ENCODE measurements at regions not wholly inside any gene's neighbourhood (a gene's known extent, or its start where the extent isn't known, plus 50 kb on each side); places are given as distances from the start of the nearest gene placed in this dataset.

DNA sequence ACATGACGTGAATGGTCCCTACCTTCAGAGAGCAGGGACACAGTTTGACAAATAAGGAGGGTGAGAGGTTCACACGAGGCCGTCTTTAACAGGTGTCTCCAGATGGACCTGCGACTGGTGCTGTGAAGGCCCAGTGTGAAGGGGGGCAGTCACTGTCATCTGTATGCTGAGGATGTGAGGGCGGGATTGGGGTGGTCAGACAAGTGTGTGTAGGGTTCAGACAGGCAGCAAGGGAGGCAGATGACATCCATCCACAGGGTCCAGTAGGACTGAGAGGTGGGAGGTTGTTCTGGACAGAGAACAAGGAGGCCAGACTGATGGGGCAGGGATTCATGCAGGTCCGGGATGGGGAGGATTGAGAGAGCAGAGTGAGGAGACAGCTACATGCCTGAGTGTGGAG, 232.6 kb upstream of the GPR26 start:
- 70% methylated on average over 6 of the region's 6 CpGs for WGBS
- Histone ChIP-seq H3K9me3 (no peaks in the 10 kb centered on the region), H3K4me3 (no peak overlapping the region), H3K27ac (replicated peaks in 1 of 4) (no peak overlapping the region), H3K27me3 (peaks cover 0 to 23% (median 0%) of the 10 kb centered on the region in 4 donors), H3K36me3 (no peaks in the 10 kb centered on the region), H3K4me1 (no peaks in the 10 kb centered on the region)
- intact Hi-C loops (cut with DNase I), result no loop called here
- TF ChIP-seq EP300 (IDR thresholded peaks at IDR 0.05) (no peak), POLR2A (IDR thresholded peaks at IDR 0.05; ENCODE audit: low read depth) (no peak), POLR2AphosphoS5 (IDR thresholded peaks at IDR 0.05) (no peak)
- TF ChIP-seq, protein P1, sequence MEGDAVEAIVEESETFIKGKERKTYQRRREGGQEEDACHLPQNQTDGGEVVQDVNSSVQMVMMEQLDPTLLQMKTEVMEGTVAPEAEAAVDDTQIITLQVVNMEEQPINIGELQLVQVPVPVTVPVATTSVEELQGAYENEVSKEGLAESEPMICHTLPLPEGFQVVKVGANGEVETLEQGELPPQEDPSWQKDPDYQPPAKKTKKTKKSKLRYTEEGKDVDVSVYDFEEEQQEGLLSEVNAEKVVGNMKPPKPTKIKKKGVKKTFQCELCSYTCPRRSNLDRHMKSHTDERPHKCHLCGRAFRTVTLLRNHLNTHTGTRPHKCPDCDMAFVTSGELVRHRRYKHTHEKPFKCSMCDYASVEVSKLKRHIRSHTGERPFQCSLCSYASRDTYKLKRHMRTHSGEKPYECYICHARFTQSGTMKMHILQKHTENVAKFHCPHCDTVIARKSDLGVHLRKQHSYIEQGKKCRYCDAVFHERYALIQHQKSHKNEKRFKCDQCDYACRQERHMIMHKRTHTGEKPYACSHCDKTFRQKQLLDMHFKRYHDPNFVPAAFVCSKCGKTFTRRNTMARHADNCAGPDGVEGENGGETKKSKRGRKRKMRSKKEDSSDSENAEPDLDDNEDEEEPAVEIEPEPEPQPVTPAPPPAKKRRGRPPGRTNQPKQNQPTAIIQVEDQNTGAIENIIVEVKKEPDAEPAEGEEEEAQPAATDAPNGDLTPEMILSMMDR (IDR thresholded peaks at IDR 0.05), result no peak
- no peak for DNase-seq (ENCODE audit: extremely low spot score)

DNA sequence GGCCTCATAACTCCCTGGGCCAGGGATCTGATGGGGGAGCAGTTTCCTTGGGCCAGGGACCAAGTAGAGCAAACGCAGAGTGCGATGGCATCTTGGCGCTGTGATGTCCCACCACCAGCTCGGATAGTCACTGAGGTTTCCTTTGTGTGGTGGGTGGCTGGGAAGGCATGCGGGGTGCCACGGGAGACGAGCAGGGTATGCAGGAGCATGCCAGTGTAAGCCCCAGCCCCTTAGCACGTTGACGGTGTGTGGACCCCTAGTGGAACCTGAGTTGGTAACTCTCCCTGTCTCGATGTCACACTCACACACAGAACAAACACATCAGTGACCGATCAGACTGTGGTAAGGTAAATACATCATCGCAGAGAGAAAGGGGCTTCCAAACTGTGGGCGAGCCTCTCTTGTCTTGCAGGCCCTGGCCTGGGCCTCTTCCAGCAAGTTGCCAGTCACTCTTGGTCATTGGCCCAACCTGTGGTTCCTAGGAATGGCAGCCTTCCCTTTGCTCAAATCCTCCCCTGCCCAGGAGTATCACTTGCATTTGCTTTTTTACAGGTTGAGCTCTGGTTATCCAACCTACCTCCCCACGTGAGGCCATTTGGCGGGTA, 231.6 kb upstream of the GPR26 start:
- no peaks in the 10 kb centered on the region for H3K4me1 ChIP-seq
- no peak overlapping the region for H3K4me3 ChIP-seq
- no peak overlapping the region for H3K27ac ChIP-seq (replicated peaks in 1 of 4)
- 89% methylated on average over 12 of the region's 15 CpGs for WGBS
- no peaks in the 10 kb centered on the region for H3K9me3 ChIP-seq
- intact Hi-C loops (cut with DNase I), result no loop called here
- DNase-seq (ENCODE audit: extremely low spot score), result no peak
- H3K27me3 ChIP-seq, result peaks cover 0 to 13% (median 0%) of the 10 kb centered on the region in 4 donors
- H3K36me3 ChIP-seq, result no peaks in the 10 kb centered on the region
- TF ChIP-seq, protein P1 (IDR thresholded peaks at IDR 0.05), result no peak
- no peak for TF ChIP-seq POLR2A (IDR thresholded peaks at IDR 0.05; ENCODE audit: low read depth)

DNA sequence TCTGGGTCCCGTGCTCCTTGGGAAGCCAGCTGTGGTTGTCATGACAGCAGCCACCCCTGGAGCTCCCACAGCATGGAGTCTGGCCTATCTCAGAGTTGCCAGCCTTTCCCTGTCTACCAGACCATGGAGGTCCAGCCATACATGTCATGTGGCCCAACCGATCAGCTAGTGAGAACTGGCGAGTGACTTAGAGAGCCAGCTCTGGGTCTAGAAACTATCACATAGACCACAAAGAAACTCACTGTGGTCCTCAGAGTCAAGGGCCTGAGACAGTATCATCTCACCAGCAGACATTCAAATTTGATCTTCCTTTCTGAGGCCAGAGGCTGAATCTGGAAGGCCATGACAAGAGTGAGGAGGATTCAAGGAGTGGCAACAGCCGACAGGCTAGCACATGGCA, 223.3 kb upstream of the GPR26 start:
- TF ChIP-seq POLR2AphosphoS5 (IDR thresholded peaks at IDR 0.05) (no peak), POLR2A (IDR thresholded peaks at IDR 0.05; ENCODE audit: low read depth) (no peak), EP300 (IDR thresholded peaks at IDR 0.05) (no peak)
- TF ChIP-seq, protein P1 (IDR thresholded peaks at IDR 0.05), result no peak
- Histone ChIP-seq H3K4me3 (no peak overlapping the region), H3K27ac (replicated peaks in 1 of 4) (no peak overlapping the region), H3K36me3 (no peaks in the 10 kb centered on the region), H3K9me3 (no peaks in the 10 kb centered on the region), H3K27me3 (no peaks in the 10 kb centered on the region), H3K4me1 (no peaks in the 10 kb centered on the region)
- intact Hi-C loops (cut with DNase I), result no loop called here
- WGBS, result 85% methylated on average over 4 of the region's 4 CpGs
- DNase-seq (ENCODE audit: extremely low spot score), result no peak

DNA sequence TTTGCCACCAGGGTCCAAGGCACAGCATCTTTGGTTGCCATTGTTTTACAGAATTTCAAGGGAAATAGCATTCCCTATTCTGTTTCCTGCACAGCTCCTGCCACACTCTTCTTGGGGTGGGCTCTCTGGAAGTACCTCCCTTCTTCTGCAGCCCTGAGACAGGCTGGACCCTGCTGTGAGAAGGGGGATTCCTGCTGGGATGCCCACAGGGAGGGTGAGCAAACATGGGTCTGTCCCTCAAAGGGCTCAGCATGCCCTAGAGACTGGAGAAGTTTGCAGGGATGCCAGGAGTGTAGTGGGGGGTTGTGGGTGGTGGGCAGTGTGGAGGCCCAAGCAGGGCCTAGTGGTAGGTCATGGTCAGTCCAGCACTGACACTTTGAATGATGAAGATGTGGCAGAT, 222.2 kb upstream of the GPR26 start:
- Histone ChIP-seq H3K36me3 (no peaks in the 10 kb centered on the region), H3K4me1 (no peaks in the 10 kb centered on the region), H3K27me3 (no peaks in the 10 kb centered on the region), H3K27ac (replicated peaks in 1 of 4) (no peak overlapping the region), H3K9me3 (no peaks in the 10 kb centered on the region), H3K4me3 (no peak overlapping the region)
- DNase-seq (ENCODE audit: extremely low spot score), result no peak
- intact Hi-C loops (cut with DNase I), result no loop called here
- TF ChIP-seq POLR2A (IDR thresholded peaks at IDR 0.05; ENCODE audit: low read depth), result no peak
- TF ChIP-seq, protein P1 (IDR thresholded peaks at IDR 0.05), result no peak
- TF ChIP-seq EP300 (IDR thresholded peaks at IDR 0.05), result no peak
- no peak for TF ChIP-seq POLR2AphosphoS5 (IDR thresholded peaks at IDR 0.05)

DNA sequence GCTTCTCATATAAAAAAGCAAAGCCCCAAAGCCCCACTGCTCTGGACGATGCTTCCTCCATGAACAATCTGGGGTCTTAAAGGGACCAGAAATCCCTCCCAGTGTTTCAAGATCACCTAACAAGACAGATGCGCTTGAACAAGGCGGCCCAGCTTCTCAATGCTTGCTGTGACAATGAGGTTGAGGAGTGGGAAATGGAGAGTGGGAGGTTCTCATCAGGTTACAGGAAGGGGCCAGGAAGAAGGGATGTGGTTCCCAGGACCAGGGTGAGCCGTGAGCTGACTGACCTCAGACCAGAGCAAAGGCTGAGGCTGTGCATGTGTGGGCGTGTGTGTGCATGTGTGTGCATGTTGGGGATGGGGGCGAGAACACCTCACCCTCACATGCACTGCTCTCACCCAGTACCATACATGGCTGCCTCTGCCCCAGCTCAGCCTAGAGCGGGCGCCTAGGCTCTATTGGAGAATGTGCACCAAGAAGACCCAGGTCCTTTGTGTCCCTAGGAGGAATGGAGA, 220.8 kb upstream of the GPR26 start:
- Histone ChIP-seq H3K27me3 (no peaks in the 10 kb centered on the region), H3K4me1 (no peaks in the 10 kb centered on the region), H3K27ac (replicated peaks in 1 of 4) (no peak overlapping the region), H3K4me3 (no peak overlapping the region), H3K9me3 (no peaks in the 10 kb centered on the region), H3K36me3 (no peaks in the 10 kb centered on the region)
- intact Hi-C loops (cut with DNase I), result no loop called here
- DNase-seq (ENCODE audit: extremely low spot score), result no peak
- TF ChIP-seq, protein P1 (IDR thresholded peaks at IDR 0.05), result no peak
- WGBS, result 95% methylated on average over 6 of the region's 8 CpGs
